ENCODE measurements at regions not wholly inside any gene's neighbourhood (a gene's known extent, or its start where the extent isn't known, plus 50 kb on each side); places are given as distances from the start of the nearest gene placed in this dataset.

- no peak overlapping the region for H3K4me3 ChIP-seq
- ATAC-seq (ENCODE audit: insufficient number of reproducible peaks, low FRiP score, low read depth), result no peak
- no peaks in the 10 kb centered on the region for H3K36me3 ChIP-seq
- no peak for TF ChIP-seq CTCF (IDR thresholded peaks at IDR 0.05)
- H3K27ac ChIP-seq, result no peak overlapping the region
- H3K4me1 ChIP-seq (ENCODE audit: control insufficient read depth in 1 of 2, low read depth in 2 of 2), result no peaks in the 10 kb centered on the region
- no peaks in the 10 kb centered on the region for H3K27me3 ChIP-seq (replicated peaks; ENCODE audit: insufficient read depth)
- DNase-seq (ENCODE audit: low spot score), result no peak
- H3K9me3 ChIP-seq, result no peaks in the 10 kb centered on the region
Observed at GRCh38 chrX:33735182-33735581, 396.9 kb downstream of the FAM47A start.

GRCh38 chrX:33726281-33727160 is 405.6 kb downstream of the FAM47A start:
- H3K9me3 ChIP-seq, result no peaks in the 10 kb centered on the region
- no peaks in the 10 kb centered on the region for H3K4me1 ChIP-seq (ENCODE audit: control insufficient read depth in 1 of 2, low read depth in 2 of 2)
- TF ChIP-seq CTCF (IDR thresholded peaks at IDR 0.05), result no peak
- ATAC-seq (ENCODE audit: insufficient number of reproducible peaks, low FRiP score, low read depth) (no peak), DNase-seq (ENCODE audit: low spot score) (no peak)
- H3K27ac ChIP-seq, result peak overlapping the region; percentile 22 to 59
- peak overlapping the region; percentile 71 for H3K4me3 ChIP-seq
- H3K36me3 ChIP-seq, result no peaks in the 10 kb centered on the region
- H3K27me3 ChIP-seq (replicated peaks; ENCODE audit: insufficient read depth), result no peaks in the 10 kb centered on the region

DNA sequence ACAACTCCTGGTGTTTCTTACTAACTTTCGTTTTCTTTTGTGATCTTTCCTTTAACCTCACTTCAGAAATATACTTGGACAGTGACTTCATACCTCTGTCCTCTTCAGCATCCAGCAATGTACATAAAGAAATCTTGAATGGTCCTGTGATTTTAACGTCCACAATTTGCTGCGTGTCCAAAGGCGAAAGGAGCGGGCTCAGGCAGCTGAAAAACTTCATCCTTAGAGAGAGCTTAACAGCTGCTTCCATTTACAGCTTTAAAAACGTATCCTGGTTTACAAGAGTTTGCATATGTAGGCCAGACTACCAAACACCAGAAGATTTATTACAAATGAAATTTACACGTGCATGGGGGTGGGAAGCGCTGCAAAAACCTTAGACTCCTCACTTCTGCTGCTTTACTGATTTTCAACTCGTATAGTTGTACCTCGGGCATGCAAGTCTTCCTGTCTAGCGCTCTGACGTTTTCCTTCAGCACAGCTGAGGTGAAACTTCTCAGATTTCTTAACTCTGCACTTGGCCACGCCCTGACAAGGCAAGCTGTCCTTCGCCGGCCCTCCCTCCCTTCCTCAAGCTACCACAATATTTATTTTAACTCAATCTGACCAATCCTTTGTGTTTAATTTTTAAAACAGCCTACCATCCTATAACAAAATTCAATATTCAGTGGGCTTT is 406.4 kb downstream of the FAM47A start:
- H3K27me3 ChIP-seq (replicated peaks; ENCODE audit: insufficient read depth), result no peaks in the 10 kb centered on the region
- DNase-seq (ENCODE audit: low spot score) (no peak), ATAC-seq (ENCODE audit: insufficient number of reproducible peaks, low FRiP score, low read depth) (no peak)
- H3K9me3 ChIP-seq, result no peaks in the 10 kb centered on the region
- no peaks in the 10 kb centered on the region for H3K36me3 ChIP-seq
- no peak for TF ChIP-seq CTCF (IDR thresholded peaks at IDR 0.05)
- peak overlapping the region; percentile 22 to 59 for H3K27ac ChIP-seq
- peak overlapping the region; percentile 71 for H3K4me3 ChIP-seq
- no peaks in the 10 kb centered on the region for H3K4me1 ChIP-seq (ENCODE audit: control insufficient read depth in 1 of 2, low read depth in 2 of 2)

DNA sequence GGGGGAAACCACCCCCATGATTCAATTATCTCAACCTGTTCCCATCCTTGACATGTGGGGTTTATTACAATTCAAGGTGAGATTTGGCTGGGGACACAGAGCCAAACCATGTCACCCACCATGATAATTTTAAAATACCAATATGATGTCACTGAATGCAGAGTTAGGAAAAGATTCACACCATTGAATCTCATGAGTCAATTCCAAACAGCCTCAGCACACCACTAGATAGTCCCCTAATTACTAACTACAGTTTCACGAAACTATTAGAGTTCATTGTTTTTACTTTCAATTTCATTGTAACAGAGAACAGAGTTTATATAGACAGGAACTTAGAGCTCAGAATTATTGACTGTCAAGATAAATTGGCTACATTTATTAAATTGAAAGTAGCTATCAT is 410.2 kb downstream of the FAM47A start:
- Histone ChIP-seq H3K36me3 (no peaks in the 10 kb centered on the region), H3K27ac (no peak overlapping the region), H3K9me3 (no peaks in the 10 kb centered on the region), H3K4me1 (ENCODE audit: control insufficient read depth in 1 of 2, low read depth in 2 of 2) (no peaks in the 10 kb centered on the region), H3K27me3 (replicated peaks; ENCODE audit: insufficient read depth) (no peaks in the 10 kb centered on the region), H3K4me3 (no peak overlapping the region)
- TF ChIP-seq CTCF (IDR thresholded peaks at IDR 0.05), result no peak
- ATAC-seq (ENCODE audit: insufficient number of reproducible peaks, low FRiP score, low read depth) (no peak), DNase-seq (ENCODE audit: low spot score) (no peak)

GRCh38 chrX:33686105-33686504 is 446.0 kb downstream of the FAM47A start:
- no peak overlapping the region for H3K4me3 ChIP-seq
- DNase-seq (ENCODE audit: low spot score) (no peak), ATAC-seq (ENCODE audit: insufficient number of reproducible peaks, low FRiP score, low read depth) (no peak)
- H3K4me1 ChIP-seq (ENCODE audit: control insufficient read depth in 1 of 2, low read depth in 2 of 2), result no peaks in the 10 kb centered on the region
- no peaks in the 10 kb centered on the region for H3K36me3 ChIP-seq
- H3K9me3 ChIP-seq, result no peaks in the 10 kb centered on the region
- H3K27me3 ChIP-seq (replicated peaks; ENCODE audit: insufficient read depth), result no peaks in the 10 kb centered on the region
- TF ChIP-seq CTCF (IDR thresholded peaks at IDR 0.05), result no peak
- H3K27ac ChIP-seq, result no peak overlapping the region

All from thoracic aorta (tissue), 2 donors.